ENCODE measurements at regions not wholly inside any gene's neighbourhood (a gene's known extent, or its start where the extent isn't known, plus 50 kb on each side); places are given as distances from the start of the nearest gene placed in this dataset.
"Not testable (repeated sequence)": the region's sequence is repeated elsewhere in the genome, so short reads cannot be mapped to it uniquely, and the experiment has no call there.

DNA sequence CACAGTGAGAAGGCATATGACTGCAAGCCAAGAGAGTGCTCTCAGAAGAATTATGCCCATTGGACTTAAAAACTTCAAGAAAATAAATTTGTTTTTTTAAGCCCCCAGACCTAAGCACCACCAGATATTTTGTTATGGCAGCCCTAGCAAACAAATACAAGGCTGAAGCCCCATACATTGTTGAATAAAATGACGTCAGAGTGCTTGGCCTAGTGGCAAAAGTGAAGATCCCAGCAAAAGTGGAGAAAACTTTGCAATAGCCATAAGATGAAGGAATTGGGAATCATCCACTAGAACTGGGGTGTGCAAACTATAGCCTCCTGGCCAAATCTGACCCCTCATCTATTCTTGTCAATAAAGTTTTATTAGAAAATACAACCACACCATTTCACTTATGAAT lies 517.5 kb downstream of the IRS1 start:
- H3K9me3 Mint-ChIP-seq = peaks cover 0 to 3% (median 0%) of the 10 kb centered on the region in 5 donors
- POLR2A ChIA-PET = no interaction called here
- no peak overlapping the region for H3K4me3 Mint-ChIP-seq
- no peak overlapping the region for H3K27ac Mint-ChIP-seq
- H3K36me3 Mint-ChIP-seq = no peaks in the 10 kb centered on the region
- H3K4me1 Mint-ChIP-seq = no peaks in the 10 kb centered on the region
- H3K27ac ChIP-seq (ENCODE audit: low read depth, low read length) = no peak overlapping the region
- peaks cover under 1 to 12% of the 10 kb centered on the region in 2 donors for H3K27me3 Mint-ChIP-seq
- DNase-seq = no peak
- CTCF ChIA-PET = no interaction called here
- no peaks in the 10 kb centered on the region for H3K27me3 ChIP-seq (ENCODE audit: insufficient read depth, low read length, poor library complexity, severe bottlenecking)
- no peaks in the 10 kb centered on the region for H3K9me3 ChIP-seq (ENCODE audit: low read length)
- no peaks in the 10 kb centered on the region for H3K36me3 ChIP-seq (ENCODE audit: insufficient read depth, low read length)
- H3K4me1 ChIP-seq (ENCODE audit: insufficient read depth, low read length) = no peaks in the 10 kb centered on the region
- H3K4me3 ChIP-seq (ENCODE audit: low read length) = no peak overlapping the region

- POLR2A ChIA-PET, CTCF ChIA-PET: not testable (repeated sequence)
These were observed 519.5 kb downstream of the IRS1 start for GRCh38 chr2:226280136-226280535.

DNA sequence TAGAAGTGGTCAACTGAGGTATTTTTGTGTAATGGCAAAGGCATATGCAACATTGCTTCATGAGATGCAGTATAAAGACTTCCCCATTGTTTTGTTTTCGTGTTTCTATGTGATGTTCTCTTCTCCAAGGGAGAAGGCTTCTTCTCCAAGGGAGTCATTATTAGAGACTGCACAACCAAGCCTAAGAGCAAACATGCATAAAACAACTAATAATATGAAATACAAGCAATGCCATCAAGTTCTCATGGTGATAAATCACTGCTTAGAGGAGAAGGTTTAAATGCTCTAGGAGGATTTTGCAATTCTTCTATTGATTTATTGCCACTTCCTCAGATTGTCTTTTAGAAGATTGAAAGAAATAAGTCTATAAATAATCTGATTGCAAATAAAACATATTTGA lies 524.4 kb downstream of the IRS1 start:
- ChIA-PET CTCF (no interaction called here), POLR2A (no interaction called here)
- no peaks in the 10 kb centered on the region for H3K4me1 ChIP-seq (ENCODE audit: insufficient read depth, low read length)
- no peaks in the 10 kb centered on the region for H3K4me1 Mint-ChIP-seq
- H3K9me3 ChIP-seq (ENCODE audit: low read length) = no peaks in the 10 kb centered on the region
- no peak overlapping the region for H3K27ac Mint-ChIP-seq
- no peaks in the 10 kb centered on the region for H3K36me3 ChIP-seq (ENCODE audit: insufficient read depth, low read length)
- H3K9me3 Mint-ChIP-seq = no peaks in the 10 kb centered on the region
- H3K4me3 Mint-ChIP-seq = no peak overlapping the region
- H3K36me3 Mint-ChIP-seq = no peaks in the 10 kb centered on the region
- DNase-seq = no peak
- no peaks in the 10 kb centered on the region for H3K27me3 ChIP-seq (ENCODE audit: insufficient read depth, low read length, poor library complexity, severe bottlenecking)
- H3K4me3 ChIP-seq (ENCODE audit: low read length) = no peak overlapping the region
- H3K27ac ChIP-seq (ENCODE audit: low read depth, low read length) = no peak overlapping the region
- H3K27me3 Mint-ChIP-seq = peaks cover 0 to 4% of the 10 kb centered on the region in 2 donors

More at GRCh38 chr2:226280136-226280535, 519.5 kb downstream of the IRS1 start:
- H3K27me3 ChIP-seq (ENCODE audit: insufficient read depth, low read length, poor library complexity, severe bottlenecking); H3K36me3 ChIP-seq (ENCODE audit: insufficient read depth, low read length); H3K4me3 Mint-ChIP-seq; H3K4me1 ChIP-seq (ENCODE audit: insufficient read depth, low read length); H3K27me3 Mint-ChIP-seq; H3K36me3 Mint-ChIP-seq; DNase-seq; H3K9me3 ChIP-seq (ENCODE audit: low read length); H3K4me1 Mint-ChIP-seq; H3K9me3 Mint-ChIP-seq; H3K27ac Mint-ChIP-seq; H3K4me3 ChIP-seq (ENCODE audit: low read length); H3K27ac ChIP-seq (ENCODE audit: low read depth, low read length): not testable (repeated sequence)

- Histone ChIP-seq H3K4me1 (ENCODE audit: insufficient read depth, low read length) (no peaks in the 10 kb centered on the region), H3K4me3 (ENCODE audit: low read length) (no peak overlapping the region), H3K36me3 (ENCODE audit: insufficient read depth, low read length) (no peaks in the 10 kb centered on the region), H3K27ac (ENCODE audit: low read depth, low read length) (no peak overlapping the region), H3K9me3 (ENCODE audit: low read length) (no peaks in the 10 kb centered on the region), H3K27me3 (ENCODE audit: insufficient read depth, low read length, poor library complexity, severe bottlenecking) (no peaks in the 10 kb centered on the region)
- Mint-ChIP-seq H3K4me3 (no peak overlapping the region), H3K9me3 (no peaks in the 10 kb centered on the region), H3K36me3 (no peaks in the 10 kb centered on the region), H3K27me3 (peaks cover 4% of the 10 kb centered on the region in 2 donors), H3K27ac (no peak overlapping the region), H3K4me1 (no peaks in the 10 kb centered on the region)
- ChIA-PET POLR2A (no interaction called here), CTCF (no interaction called here)
- DNase-seq = no peak
These were observed 525.5 kb downstream of the IRS1 start for GRCh38 chr2:226274143-226274542.

GRCh38 chr2:226273440-226273839 lies 526.2 kb downstream of the IRS1 start:
- no peaks in the 10 kb centered on the region for H3K36me3 Mint-ChIP-seq
- H3K27ac Mint-ChIP-seq = no peak overlapping the region
- DNase-seq = no peak
- H3K4me1 Mint-ChIP-seq = no peaks in the 10 kb centered on the region
- Histone ChIP-seq H3K9me3 (ENCODE audit: low read length) (no peaks in the 10 kb centered on the region), H3K27me3 (ENCODE audit: insufficient read depth, low read length, poor library complexity, severe bottlenecking) (no peaks in the 10 kb centered on the region), H3K4me1 (ENCODE audit: insufficient read depth, low read length) (no peaks in the 10 kb centered on the region), H3K27ac (ENCODE audit: low read depth, low read length) (no peak overlapping the region), H3K4me3 (ENCODE audit: low read length) (no peak overlapping the region), H3K36me3 (ENCODE audit: insufficient read depth, low read length) (no peaks in the 10 kb centered on the region)
- H3K9me3 Mint-ChIP-seq = no peaks in the 10 kb centered on the region
- ChIA-PET POLR2A (no interaction called here), CTCF (no interaction called here)
- no peak overlapping the region for H3K4me3 Mint-ChIP-seq
- H3K27me3 Mint-ChIP-seq = peaks cover 4% of the 10 kb centered on the region in 2 donors

GRCh38 chr2:226272435-226272834 lies 527.2 kb downstream of the IRS1 start:
- ChIA-PET CTCF (no interaction called here), POLR2A (no interaction called here)
- DNase-seq = no peak
- Histone ChIP-seq H3K9me3 (ENCODE audit: low read length) (no peaks in the 10 kb centered on the region), H3K36me3 (ENCODE audit: insufficient read depth, low read length) (no peaks in the 10 kb centered on the region), H3K4me1 (ENCODE audit: insufficient read depth, low read length) (no peaks in the 10 kb centered on the region), H3K27me3 (ENCODE audit: insufficient read depth, low read length, poor library complexity, severe bottlenecking) (no peaks in the 10 kb centered on the region), H3K27ac (ENCODE audit: low read depth, low read length) (no peak overlapping the region), H3K4me3 (ENCODE audit: low read length) (no peak overlapping the region)
- Mint-ChIP-seq H3K27ac (no peak overlapping the region), H3K9me3 (no peaks in the 10 kb centered on the region), H3K4me3 (no peak overlapping the region), H3K27me3 (peaks cover 4% of the 10 kb centered on the region in 2 donors), H3K4me1 (no peaks in the 10 kb centered on the region), H3K36me3 (no peaks in the 10 kb centered on the region)

- peaks cover 1 to 4% of the 10 kb centered on the region in 2 donors for H3K27me3 Mint-ChIP-seq
- no peaks in the 10 kb centered on the region for H3K4me1 ChIP-seq (ENCODE audit: insufficient read depth, low read length)
- H3K36me3 ChIP-seq (ENCODE audit: insufficient read depth, low read length) = no peaks in the 10 kb centered on the region
- H3K36me3 Mint-ChIP-seq = no peaks in the 10 kb centered on the region
- DNase-seq = no peak
- no peaks in the 10 kb centered on the region for H3K9me3 ChIP-seq (ENCODE audit: low read length)
- no peaks in the 10 kb centered on the region for H3K4me1 Mint-ChIP-seq
- H3K4me3 Mint-ChIP-seq = no peak overlapping the region
- H3K4me3 ChIP-seq (ENCODE audit: low read length) = no peak overlapping the region
- H3K9me3 Mint-ChIP-seq = no peaks in the 10 kb centered on the region
- ChIA-PET POLR2A (no interaction called here), CTCF (no interaction called here)
- no peak overlapping the region for H3K27ac ChIP-seq (ENCODE audit: low read depth, low read length)
- no peak overlapping the region for H3K27ac Mint-ChIP-seq
- no peaks in the 10 kb centered on the region for H3K27me3 ChIP-seq (ENCODE audit: insufficient read depth, low read length, poor library complexity, severe bottlenecking)
These were observed 529.1 kb downstream of the IRS1 start for GRCh38 chr2:226270285-226271058.

GRCh38 chr2:226267516-226268289 lies 531.9 kb downstream of the IRS1 start:
- no peaks in the 10 kb centered on the region for H3K4me1 Mint-ChIP-seq
- H3K27ac Mint-ChIP-seq = no peak overlapping the region
- Histone ChIP-seq H3K4me3 (ENCODE audit: low read length) (no peak overlapping the region), H3K9me3 (ENCODE audit: low read length) (no peaks in the 10 kb centered on the region), H3K4me1 (ENCODE audit: insufficient read depth, low read length) (no peaks in the 10 kb centered on the region), H3K27ac (ENCODE audit: low read depth, low read length) (no peak overlapping the region), H3K36me3 (ENCODE audit: insufficient read depth, low read length) (no peaks in the 10 kb centered on the region), H3K27me3 (ENCODE audit: insufficient read depth, low read length, poor library complexity, severe bottlenecking) (no peaks in the 10 kb centered on the region)
- H3K4me3 Mint-ChIP-seq = no peak overlapping the region
- H3K27me3 Mint-ChIP-seq = peaks cover 1 to 4% of the 10 kb centered on the region in 2 donors
- no peak for DNase-seq
- no peaks in the 10 kb centered on the region for H3K36me3 Mint-ChIP-seq
- ChIA-PET POLR2A (no interaction called here), CTCF (no interaction called here)
- peaks cover 0 to 1% (median 0%) of the 10 kb centered on the region in 5 donors for H3K9me3 Mint-ChIP-seq

Measured in CD8-positive, alpha-beta memory T cell (primary cell).